PC-3 (cell line): ENCODE measurements at regions not wholly inside any gene's neighbourhood (a gene's known extent, or its start where the extent isn't known, plus 50 kb on each side); places are given as distances from the start of the nearest gene placed in this dataset.

Experiments used
- CTCF ChIP-seq: fragments of 300-600 bp; sonication (generic); conservative IDR thresholded peaks from 2 replicates; pipeline ENCODE4 v1.5.1; 2017; ENCODE audit warnings: antibody characterized with exemption, low read depth, mild to moderate bottlenecking, low read length
- EZH2 ChIP-seq: fragments of 300-600 bp; sonication (generic); IDR thresholded peaks from one replicate; pipeline ENCODE4 v1.6.1; 2017; ENCODE audit warnings: antibody characterized with exemption, mild to moderate bottlenecking, low read length; ENCODE audit not compliant: unreplicated experiment
- EZH2phosphoT487 ChIP-seq: fragments of 300-600 bp; sonication (generic); IDR thresholded peaks from 2 replicates; pipeline ENCODE4 v1.6.1; 2018; ENCODE audit warnings: mild to moderate bottlenecking, antibody characterized with exemption, low read length, borderline replicate concordance

DNA sequence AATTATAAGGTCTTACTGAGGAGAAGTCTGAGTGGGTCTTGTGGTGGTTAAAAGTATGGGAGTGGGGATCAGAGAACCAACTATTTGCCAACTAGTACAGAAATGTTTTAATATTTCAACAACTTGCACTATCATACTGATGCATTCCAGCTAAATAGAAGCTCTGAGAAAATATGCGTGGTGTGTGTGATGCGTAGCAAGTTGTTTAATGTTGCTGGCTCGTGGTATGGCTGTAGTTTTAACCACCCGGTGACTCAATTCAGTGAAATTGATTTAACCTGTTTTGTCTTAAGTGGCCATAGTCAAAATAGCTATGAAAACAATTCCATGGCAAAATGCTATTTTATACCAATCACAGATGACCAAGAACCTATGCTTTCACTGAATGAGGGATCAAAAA is 176.5 kb upstream of the SLC24A2 start:
- TF ChIP-seq CTCF (no peak), EZH2 (no peak), EZH2phosphoT487 (no peak)
